Lung (tissue), 11 donors: ENCODE measurements at regions not wholly inside any gene's neighbourhood (a gene's known extent, or its start where the extent isn't known, plus 50 kb on each side); places are given as distances from the start of the nearest gene placed in this dataset.

ENCODE experiments used
- ATAC-seq: fragments of 200-7000 bp; cut with Tn5 transposase; one replicate; pipeline ENCODE4 v1.9.1; 2020; ENCODE audit warnings: moderate number of reproducible peaks; ENCODE audit not compliant: insufficient read depth, low FRiP score
- DNase-seq, 3 donors: peaks; one replicate each; pipeline ENCODE4 v3.0.0-alpha.2; 2013 to 2017
- H3K27ac ChIP-seq, 2 donors: one replicate each; pipeline ENCODE4 v1.5.1; 2013; ENCODE audit warnings: mild to moderate bottlenecking in 2 of 2, moderate library complexity in 2 of 2, control low read depth in 1 of 2, inconsistent platforms in 1 of 2, low read depth in 1 of 2, low read length in 1 of 2
- H3K27me3 ChIP-seq, 3 donors: one replicate each; pipeline ENCODE4 v1.5.1; 2013; ENCODE audit warnings: low read length in 2 of 3; ENCODE audit not compliant: control insufficient read depth in 3 of 3, insufficient read depth in 3 of 3
- H3K36me3 ChIP-seq, 4 donors: one replicate each; pipeline ENCODE4 v1.5.1; 2013; ENCODE audit warnings: low read length in 4 of 4, mild to moderate bottlenecking in 1 of 4, moderate library complexity in 1 of 4; ENCODE audit not compliant: control insufficient read depth in 4 of 4, insufficient read depth in 4 of 4
- H3K4me1 ChIP-seq, 5 donors: one replicate each; pipeline ENCODE4 v1.5.1; 2013; ENCODE audit warnings: low read length in 5 of 5, mild to moderate bottlenecking in 2 of 5, moderate library complexity in 1 of 5; ENCODE audit not compliant: control insufficient read depth in 5 of 5, insufficient read depth in 5 of 5
- H3K4me3 ChIP-seq: one replicate; pipeline ENCODE4 v1.5.1; 2013; ENCODE audit warnings: mild to moderate bottlenecking, control low read depth, moderate library complexity
- H3K9ac ChIP-seq, 2 donors: one replicate each; pipeline ENCODE4 v1.5.1; 2013; ENCODE audit warnings: low read length in 2 of 2, control low read depth in 1 of 2; ENCODE audit not compliant: insufficient read depth in 1 of 2
- H3K9me3 ChIP-seq, 4 donors: one replicate each; pipeline ENCODE4 v1.5.1; 2013; ENCODE audit warnings: low read length in 3 of 4, mild to moderate bottlenecking in 1 of 4, moderate library complexity in 1 of 4; ENCODE audit not compliant: control insufficient read depth in 4 of 4, insufficient read depth in 3 of 4
- WGBS, 2 donors: extraction: QIAGEN DNeasy Blood & Tissue Kit; methylation state at CpG; one replicate each; pipeline ENCODE4 v1.1.7; 2013; 5-methylcytosine and 5-hydroxymethylcytosine counted together
- TF ChIP-seq, protein P1 (sequence below): IDR thresholded peaks from 2 replicates; pipeline ENCODE4 v1.5.1; 2012; ENCODE audit warnings: mild to moderate bottlenecking; ENCODE audit errors: control extremely low read depth, extremely low read depth
- donor health status: control.
- donor health status: control.
- donor health status: Bipolar disorder and iron deficiency.
- donor health status: healthy.
- donor health status: DM: yes; HTN: yes; CAD: no.

DNA sequence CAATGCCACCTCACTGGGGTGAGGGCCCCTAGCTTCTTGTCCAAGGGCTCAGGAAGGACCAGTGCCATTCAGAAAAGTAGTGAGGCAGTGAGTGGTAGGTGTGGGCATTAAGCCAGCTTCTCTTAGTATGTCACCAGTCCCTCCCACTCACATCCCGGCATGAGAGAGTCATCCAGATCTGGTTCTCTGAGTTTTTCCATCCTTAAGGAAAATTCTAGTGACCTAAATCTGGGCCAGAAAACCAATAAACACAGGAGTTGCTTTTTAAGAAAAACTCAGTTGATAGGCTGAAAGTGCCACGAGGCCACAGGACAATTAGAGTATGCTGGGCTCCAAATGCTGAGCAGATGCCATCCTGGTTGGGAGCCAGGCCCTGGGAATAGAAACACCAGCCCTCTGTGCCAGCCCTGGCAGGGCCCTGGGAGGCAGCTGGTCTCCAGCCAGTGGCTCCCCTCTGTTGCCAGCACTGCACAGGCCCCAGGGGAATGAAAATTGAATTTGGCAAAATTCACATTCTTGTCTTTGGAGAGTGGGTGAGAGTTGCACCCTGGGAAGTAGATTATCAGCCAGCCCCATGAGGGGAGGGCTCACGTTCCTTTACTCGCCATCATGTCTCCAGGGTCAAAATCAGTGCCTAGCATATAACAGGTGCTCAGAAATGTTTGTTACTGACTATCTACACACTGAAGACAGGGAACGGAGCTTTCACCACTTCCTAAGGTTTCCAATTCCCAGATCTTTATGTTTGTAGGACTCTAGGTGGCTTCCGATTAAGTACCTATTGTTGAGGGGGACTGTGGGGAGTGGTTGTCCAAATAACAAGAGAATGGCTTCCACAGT lies 52.8 kb downstream of the FAM43A start:
- peaks cover 0 to 9% (median 2%) of the 10 kb centered on the region in 4 donors for H3K9me3 ChIP-seq
- DNase-seq = no peak
- H3K4me3 ChIP-seq = no peak overlapping the region
- no peak for ATAC-seq
- TF ChIP-seq, protein P1, sequence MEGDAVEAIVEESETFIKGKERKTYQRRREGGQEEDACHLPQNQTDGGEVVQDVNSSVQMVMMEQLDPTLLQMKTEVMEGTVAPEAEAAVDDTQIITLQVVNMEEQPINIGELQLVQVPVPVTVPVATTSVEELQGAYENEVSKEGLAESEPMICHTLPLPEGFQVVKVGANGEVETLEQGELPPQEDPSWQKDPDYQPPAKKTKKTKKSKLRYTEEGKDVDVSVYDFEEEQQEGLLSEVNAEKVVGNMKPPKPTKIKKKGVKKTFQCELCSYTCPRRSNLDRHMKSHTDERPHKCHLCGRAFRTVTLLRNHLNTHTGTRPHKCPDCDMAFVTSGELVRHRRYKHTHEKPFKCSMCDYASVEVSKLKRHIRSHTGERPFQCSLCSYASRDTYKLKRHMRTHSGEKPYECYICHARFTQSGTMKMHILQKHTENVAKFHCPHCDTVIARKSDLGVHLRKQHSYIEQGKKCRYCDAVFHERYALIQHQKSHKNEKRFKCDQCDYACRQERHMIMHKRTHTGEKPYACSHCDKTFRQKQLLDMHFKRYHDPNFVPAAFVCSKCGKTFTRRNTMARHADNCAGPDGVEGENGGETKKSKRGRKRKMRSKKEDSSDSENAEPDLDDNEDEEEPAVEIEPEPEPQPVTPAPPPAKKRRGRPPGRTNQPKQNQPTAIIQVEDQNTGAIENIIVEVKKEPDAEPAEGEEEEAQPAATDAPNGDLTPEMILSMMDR = no peak
- WGBS, 2 donors = 81 to 90% methylated on average over 6 of the region's 6 CpGs
- no peaks in the 10 kb centered on the region for H3K27me3 ChIP-seq
- no peaks in the 10 kb centered on the region for H3K36me3 ChIP-seq
- peaks cover 0 to 14% (median 0%) of the 10 kb centered on the region in 5 donors for H3K4me1 ChIP-seq
- peak overlapping the region in 1 of 2 donors; percentile 21 for H3K27ac ChIP-seq
- no peak overlapping the region for H3K9ac ChIP-seq

DNA sequence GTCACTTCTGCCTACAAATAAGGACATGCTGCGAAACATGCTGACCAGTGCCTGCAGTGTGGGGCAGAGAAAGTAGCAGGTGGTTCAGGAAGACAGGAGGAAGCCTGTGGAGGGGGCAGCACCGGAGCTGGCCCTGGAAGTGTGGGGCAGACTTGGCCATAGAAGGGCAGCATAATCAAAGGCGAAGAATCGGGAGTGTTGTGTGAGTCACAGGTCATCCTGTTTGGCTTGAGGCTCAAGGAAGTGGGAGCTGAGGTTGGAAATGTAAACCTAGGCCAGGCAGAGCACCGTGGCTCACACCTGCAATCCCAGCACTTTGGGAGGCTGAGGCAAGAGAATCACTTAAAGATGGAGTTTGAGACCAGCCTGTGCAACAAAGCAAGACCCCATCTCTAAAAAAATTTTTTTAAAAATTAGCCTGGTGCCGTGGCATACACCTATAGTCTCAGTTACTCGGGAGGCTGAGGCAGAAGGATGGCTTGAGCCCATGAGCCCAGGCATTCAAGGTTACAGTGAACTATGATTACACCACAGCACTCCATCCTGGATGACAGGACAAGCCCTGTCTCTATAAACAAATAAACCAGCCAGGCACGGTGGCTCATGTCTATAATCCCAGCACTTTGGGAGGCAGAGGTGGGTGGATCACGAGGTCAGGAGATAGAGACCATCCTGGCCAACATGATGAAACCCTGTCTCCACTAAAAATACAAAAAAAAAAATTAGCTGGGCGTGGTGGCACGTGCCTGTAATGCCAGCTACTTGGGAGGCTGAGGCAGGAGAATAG lies 54.0 kb downstream of the FAM43A start:
- no peak overlapping the region for H3K27ac ChIP-seq
- WGBS, 2 donors = 73 to 87% methylated on average over 11 of the region's 11 CpGs
- no peaks in the 10 kb centered on the region for H3K36me3 ChIP-seq
- peaks cover 0 to 9% (median 2%) of the 10 kb centered on the region in 4 donors for H3K9me3 ChIP-seq
- H3K27me3 ChIP-seq = peaks cover 0 to 3% (median 0%) of the 10 kb centered on the region in 3 donors
- DNase-seq (no peak), ATAC-seq (no peak)
- TF ChIP-seq, protein P1 = no peak
- no peak overlapping the region for H3K9ac ChIP-seq
- peaks cover 0 to 14% (median 0%) of the 10 kb centered on the region in 5 donors for H3K4me1 ChIP-seq
- no peak overlapping the region for H3K4me3 ChIP-seq

DNA sequence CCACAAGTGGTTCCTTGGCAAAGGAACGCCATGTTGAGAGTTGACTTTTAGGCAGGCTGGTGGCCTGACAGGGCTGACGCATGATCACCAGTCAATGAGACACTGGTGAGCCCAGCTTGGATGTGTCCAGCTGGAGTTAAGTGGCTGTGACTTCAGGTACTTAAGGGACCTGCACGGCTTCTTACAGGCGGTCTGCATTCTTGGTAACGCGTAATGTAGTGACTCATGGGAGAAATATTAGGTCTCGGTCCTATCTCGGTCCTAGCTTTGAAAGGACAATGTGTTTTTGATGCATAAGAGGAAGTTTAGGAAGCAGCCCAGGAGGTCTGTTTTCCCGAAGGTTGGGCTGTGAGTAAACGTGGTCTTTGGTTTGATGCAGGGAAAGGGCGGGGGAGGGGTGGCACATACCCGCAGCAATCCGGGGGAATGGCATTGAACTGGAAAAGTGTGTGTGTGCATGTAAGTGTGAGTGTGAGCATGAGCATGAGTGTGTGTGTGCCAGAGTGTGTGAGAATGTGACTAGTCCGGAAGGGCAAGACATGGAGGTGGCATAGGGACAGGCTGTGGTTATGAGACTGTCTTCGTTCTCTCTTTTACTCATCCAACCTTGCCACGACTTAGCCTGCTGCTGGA lies 55.3 kb downstream of the FAM43A start:
- Histone ChIP-seq H3K36me3 (no peaks in the 10 kb centered on the region), H3K4me1 (peaks cover 0 to 14% (median 0%) of the 10 kb centered on the region in 5 donors), H3K27me3 (peaks cover 0 to 3% (median 0%) of the 10 kb centered on the region in 3 donors), H3K27ac (peak overlapping the region in 1 of 2 donors; percentile 57), H3K9ac (no peak overlapping the region), H3K9me3 (peaks cover 0 to 8% (median 0%) of the 10 kb centered on the region in 4 donors), H3K4me3 (no peak overlapping the region)
- DNase-seq (peak in 1 of 3 donors; percentile 12), ATAC-seq (peak; percentile 81)
- TF ChIP-seq, protein P1 = no peak
- WGBS, 2 donors = 44 to 67% methylated on average over 16 of the region's 16 CpGs
